H9 (cell line): ENCODE measurements at regions not wholly inside any gene's neighbourhood (a gene's known extent, or its start where the extent isn't known, plus 50 kb on each side); places are given as distances from the start of the nearest gene placed in this dataset.

Experiments
- DNase-seq: peaks from one replicate; pipeline ENCODE4 v3.0.0-alpha.2; 2017
- H2AFZ ChIP-seq: one replicate; pipeline ENCODE4 v1.6.1; 2013; ENCODE audit warnings: mild to moderate bottlenecking, low read length, control low read depth, moderate library complexity
- H2AK5ac ChIP-seq: 2 replicates; pipeline ENCODE4 v1.6.1; 2013; ENCODE audit warnings: low read length, control low read depth, mixed read lengths; ENCODE audit not compliant: insufficient read length
- H2BK120ac ChIP-seq: one replicate; pipeline ENCODE4 v1.6.1; 2013; ENCODE audit warnings: low read depth, mild to moderate bottlenecking, low read length, control low read depth, inconsistent platforms; ENCODE audit not compliant: poor library complexity, severe bottlenecking
- H2BK12ac ChIP-seq: 2 replicates; pipeline ENCODE4 v1.6.1; 2013; ENCODE audit warnings: low read length, control low read depth, mixed read lengths, low read depth; ENCODE audit not compliant: insufficient read length
- H2BK15ac ChIP-seq: 2 replicates; pipeline ENCODE4 v1.6.1; 2013; ENCODE audit warnings: low read depth, low read length, control low read depth
- H2BK20ac ChIP-seq: one replicate; pipeline ENCODE4 v1.6.1; 2013; ENCODE audit warnings: low read depth, mild to moderate bottlenecking, low read length, control low read depth, inconsistent platforms; ENCODE audit not compliant: poor library complexity, severe bottlenecking
- H2BK5ac ChIP-seq: 2 replicates; pipeline ENCODE4 v1.6.1; 2013; ENCODE audit warnings: low read length, control low read depth, mixed read lengths; ENCODE audit not compliant: insufficient read length
- H3K14ac ChIP-seq: 2 replicates; pipeline ENCODE4 v1.6.1; 2013; ENCODE audit warnings: low read length, control low read depth; ENCODE audit not compliant: insufficient read depth
- H3K18ac ChIP-seq: 2 replicates; pipeline ENCODE4 v1.6.1; 2013; ENCODE audit warnings: low read depth, mild to moderate bottlenecking, mixed read lengths, low read length, control low read depth; ENCODE audit not compliant: insufficient read length
- H3K23ac ChIP-seq: 2 replicates; pipeline ENCODE4 v1.6.1; 2013; ENCODE audit warnings: low read length, control low read depth, mixed read lengths, low read depth; ENCODE audit not compliant: insufficient read length
- H3K23me2 ChIP-seq: 2 replicates; pipeline ENCODE4 v1.6.1; 2013; ENCODE audit warnings: low read depth, mild to moderate bottlenecking, mixed read lengths, low read length, control low read depth; ENCODE audit not compliant: insufficient read length, poor library complexity, severe bottlenecking
- H3K27ac ChIP-seq: 2 replicates; pipeline ENCODE4 v1.5.1; 2013; ENCODE audit warnings: low read length, control low read depth, mixed read lengths, low read depth; ENCODE audit not compliant: insufficient read length
- H3K27me3 ChIP-seq: 2 replicates; pipeline ENCODE4 v1.6.1; 2013; ENCODE audit warnings: low read length, control low read depth, inconsistent platforms; ENCODE audit not compliant: insufficient read depth
- H3K4ac ChIP-seq: 2 replicates; pipeline ENCODE4 v1.6.1; 2013; ENCODE audit warnings: low read depth, mild to moderate bottlenecking, control low read depth, inconsistent platforms, low read length, moderate library complexity
- H3K4me1 ChIP-seq: 2 replicates; pipeline ENCODE4 v1.6.1; 2013; ENCODE audit warnings: low read length, control low read depth, inconsistent platforms; ENCODE audit not compliant: insufficient read depth
- H3K4me2 ChIP-seq: 2 replicates; pipeline ENCODE4 v1.6.1; 2013; ENCODE audit warnings: low read length, control low read depth, mixed read lengths; ENCODE audit not compliant: insufficient read length, insufficient read depth
- H3K56ac ChIP-seq: 2 replicates; pipeline ENCODE4 v1.6.1; 2013; ENCODE audit warnings: low read depth, mild to moderate bottlenecking, mixed read lengths, low read length, control low read depth; ENCODE audit not compliant: insufficient read length
- H3K79me1 ChIP-seq: 2 replicates; pipeline ENCODE4 v1.6.1; 2013; ENCODE audit warnings: low read depth, mild to moderate bottlenecking, moderate library complexity, low read length, control low read depth, inconsistent platforms; ENCODE audit not compliant: insufficient read depth, poor library complexity, severe bottlenecking
- H3K79me2 ChIP-seq: 2 replicates; pipeline ENCODE4 v1.6.1; 2013; ENCODE audit warnings: low read length, control low read depth, inconsistent platforms; ENCODE audit not compliant: insufficient read depth
- H3K9ac ChIP-seq: 2 replicates; pipeline ENCODE4 v1.6.1; 2013; ENCODE audit warnings: low read length, control low read depth, mixed read lengths; ENCODE audit not compliant: insufficient read length; ENCODE audit errors: extremely low read depth
- H3K9me3 ChIP-seq: one replicate; pipeline ENCODE4 v1.6.1; 2013; ENCODE audit warnings: low read depth, low read length, inconsistent platforms; ENCODE audit not compliant: control insufficient read depth
- H3T11ph ChIP-seq: one replicate; pipeline ENCODE4 v1.6.1; 2013; ENCODE audit warnings: mild to moderate bottlenecking, low read length, control low read depth, inconsistent platforms
- H4K20me1 ChIP-seq: one replicate; pipeline ENCODE4 v1.6.1; 2013; ENCODE audit not compliant: control insufficient read depth, insufficient read length, insufficient read depth
- H4K5ac ChIP-seq: 2 replicates; pipeline ENCODE4 v1.6.1; 2013; ENCODE audit warnings: low read depth, mild to moderate bottlenecking, mixed read lengths, low read length, control low read depth; ENCODE audit not compliant: insufficient read length
- H4K8ac ChIP-seq: replicated peaks from 2 replicates; pipeline ENCODE4 v1.6.1; 2013; ENCODE audit warnings: low read length, control low read depth, mixed read lengths, low read depth; ENCODE audit not compliant: insufficient read length
- H4K91ac ChIP-seq: 2 replicates; pipeline ENCODE4 v1.6.1; 2013; ENCODE audit warnings: low read depth, mild to moderate bottlenecking, moderate library complexity, mixed read lengths, low read length, control low read depth; ENCODE audit not compliant: insufficient read length
- H3K27ac Mint-ChIP-seq, 3 experiments: 2 replicates in 2 of 3; 3 replicates in 1 of 3; pipeline ENCODE4 v1.8.0; 2020 to 2021; ENCODE audit warnings: mixed read lengths in 3 of 3, mild to moderate bottlenecking in 1 of 3, moderate library complexity in 1 of 3
- H3K27me3 Mint-ChIP-seq: 2 replicates; pipeline ENCODE4 v1.8.0; 2021; ENCODE audit warnings: low read depth, mild to moderate bottlenecking, moderate library complexity, mixed read lengths
- H3K36me3 Mint-ChIP-seq, 3 experiments: 2 replicates in 2 of 3; 3 replicates in 1 of 3; pipeline ENCODE4 v1.8.0; 2020 to 2021; ENCODE audit warnings: low read depth in 3 of 3, mixed read lengths in 3 of 3; ENCODE audit not compliant: insufficient read depth in 1 of 3
- H3K4me1 Mint-ChIP-seq, 2 experiments: 2 replicates each; pipeline ENCODE4 v1.8.0; 2020; ENCODE audit warnings: mixed read lengths in 2 of 2
- H3K4me3 Mint-ChIP-seq, 2 experiments: 2 replicates in 1 of 2; 3 replicates in 1 of 2; pipeline ENCODE4 v1.8.0; 2020 to 2021; ENCODE audit warnings: mild to moderate bottlenecking in 2 of 2, mixed read lengths in 2 of 2, moderate library complexity in 1 of 2
- H3K9me3 Mint-ChIP-seq, 2 experiments: 2 replicates in 1 of 2; 3 replicates in 1 of 2; pipeline ENCODE4 v1.8.0; 2020; ENCODE audit warnings: mild to moderate bottlenecking in 2 of 2, mixed read lengths in 2 of 2, moderate library complexity in 1 of 2
- CTCF ChIP-seq: fragments of 200-600 bp; sonication (generic); conservative IDR thresholded peaks from 3 replicates; pipeline ENCODE4 v1.8.0; 2021; ENCODE audit warnings: antibody characterized with exemption, mild to moderate bottlenecking
- WGBS: extraction: QIAGEN DNeasy Blood & Tissue Kit; methylation state at CpG from one replicate; pipeline ENCODE4 v1.1.7; 2013; ENCODE audit warnings: missing lambda C conversion rate, low lambda C conversion rate, mixed read lengths; ENCODE audit not compliant: insufficient read length; ENCODE audit errors: extremely low coverage; 5-methylcytosine and 5-hydroxymethylcytosine counted together

GRCh38 chr15:93771196-93772030, 459.9 kb upstream of the MCTP2 start:
- WGBS = no CpG with 5 or more reads among the region's 4 CpGs

More at GRCh38 chr15:93771196-93772030, 459.9 kb upstream of the MCTP2 start:
- Mint-ChIP-seq H3K27me3 (no peaks in the 10 kb centered on the region; the same call in none of the 2 replicates), H3K4me3 (no peak overlapping the region), H3K36me3 (no peaks in the 10 kb centered on the region; a peak in 2 of 7 replicates), H3K4me1 (peaks cover 7 to 11% of the 10 kb centered on the region in 2 experiments), H3K27ac (0 out of 7 replicates have a peak overlapping the region, but pooled peaks of 1 of the 3 experiments have one; percentile 13), H3K9me3 (peaks cover 3 to 8% of the 10 kb centered on the region in 2 experiments; a peak in 4 of 5 replicates)
- Histone ChIP-seq H3K27ac (no peak overlapping the region), H3K4ac (no peak overlapping the region), H2BK20ac (no peak overlapping the region), H2AK5ac (no peak overlapping the region), H3K9ac (no peak overlapping the region), H4K91ac (no peak overlapping the region), H3K23ac (no peak overlapping the region), H3K27me3 (no peaks in the 10 kb centered on the region), H2BK120ac (no peak overlapping the region), H3K23me2 (no peaks in the 10 kb centered on the region), H3K4me2 (no peak overlapping the region), H3K18ac (no peak overlapping the region), H2AFZ (no peak overlapping the region), H2BK5ac (no peak overlapping the region), H2BK12ac (no peak overlapping the region), H4K8ac (no peak overlapping the region), H3T11ph (no peak overlapping the region), H3K14ac (no peak overlapping the region), H3K56ac (no peak overlapping the region), H3K9me3 (no peaks in the 10 kb centered on the region), H4K20me1 (no peaks in the 10 kb centered on the region), H2BK15ac (no peak overlapping the region), H3K79me1 (no peaks in the 10 kb centered on the region), H3K79me2 (no peaks in the 10 kb centered on the region), H3K4me1 (0 out of 2 replicates have a peak, but pooled peaks cover 3% of the 10 kb centered on the region), H4K5ac (no peak overlapping the region)
- no peak for DNase-seq
- TF ChIP-seq CTCF = no peak
